NCI-H1092 (cell line): ENCODE measurements at regions not wholly inside any gene's neighbourhood (a gene's known extent, or its start where the extent isn't known, plus 50 kb on each side); places are given as distances from the start of the nearest gene placed in this dataset.
"Not testable (repeated sequence)": the region's sequence is repeated elsewhere in the genome, so short reads cannot be mapped to it uniquely, and the experiment has no call there.

Source experiments
- DNase-seq: peaks from one replicate; lab custom pipeline; 2025; lab: John Stamatoyannopoulos, UW

DNA sequence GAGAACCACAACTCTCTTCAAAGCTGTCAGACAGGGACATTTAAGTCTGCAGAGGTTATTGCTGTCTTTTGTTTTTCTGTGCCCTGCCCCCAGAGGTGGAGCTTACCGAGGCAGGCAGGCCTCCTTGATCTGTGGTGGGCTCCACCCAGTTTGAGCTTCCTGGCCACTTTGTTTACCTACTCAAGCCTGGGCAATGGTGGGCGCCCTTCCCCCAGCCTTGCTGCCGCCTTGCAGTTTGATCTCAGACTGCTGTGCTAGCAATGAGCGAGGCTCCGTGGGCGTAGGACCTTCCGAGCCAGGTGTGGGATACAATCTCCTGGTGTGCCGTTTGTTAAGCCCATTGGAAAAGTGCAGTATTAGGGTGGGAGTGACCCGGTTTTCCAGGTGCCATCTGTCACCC, 822.1 kb downstream of the KCNMA1 start:
- not testable (repeated sequence) for DNase-seq

- DNase-seq, result no peak
Measured at GRCh38 chr10:76811430-76811829, 826.2 kb downstream of the KCNMA1 start.

DNA sequence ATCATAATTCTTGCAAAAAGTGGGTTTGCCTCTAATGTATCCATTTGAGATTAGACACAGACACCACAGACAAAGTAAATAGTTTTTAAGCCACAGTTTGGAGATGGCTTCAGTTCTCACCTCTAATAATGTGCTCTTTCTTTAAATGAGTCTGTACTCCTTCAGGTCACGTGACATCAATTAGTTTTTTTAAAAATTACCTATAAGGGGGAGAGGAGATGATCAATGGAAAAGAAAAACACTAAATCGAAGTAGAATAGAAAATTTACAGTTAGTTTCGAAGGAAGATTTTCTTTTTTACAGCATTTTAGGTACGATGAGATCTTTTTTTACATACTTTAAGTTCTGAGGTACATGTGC, 849.2 kb downstream of the KCNMA1 start:
- DNase-seq, result no peak

- DNase-seq, result no peak
Measured at GRCh38 chr10:76787746-76788451, 849.7 kb downstream of the KCNMA1 start.

GRCh38 chr10:76786504-76787072, 851.0 kb downstream of the KCNMA1 start:
- no peak for DNase-seq

DNA sequence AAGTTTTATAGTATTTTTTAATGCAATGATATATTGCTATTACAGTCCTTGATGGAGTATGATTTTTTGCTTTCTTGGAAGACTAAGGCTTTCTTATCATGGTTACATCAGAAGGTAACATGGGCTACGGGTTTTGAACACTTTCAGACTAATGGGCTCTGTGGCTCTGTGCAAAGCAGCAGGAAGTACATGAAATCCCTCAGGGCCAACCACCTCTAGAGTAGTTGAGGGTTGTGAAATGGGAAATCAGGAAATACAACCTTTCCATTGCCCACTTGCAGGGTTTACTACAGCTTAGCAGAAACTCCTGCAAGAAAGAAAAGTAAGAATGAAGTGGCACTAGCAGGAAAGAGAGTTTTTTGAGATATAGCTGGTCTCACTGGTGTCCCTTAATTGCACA, 853.5 kb downstream of the KCNMA1 start:
- no peak for DNase-seq

- DNase-seq, result no peak
Measured at GRCh38 chr10:76779796-76780301, 857.8 kb downstream of the KCNMA1 start.

DNA sequence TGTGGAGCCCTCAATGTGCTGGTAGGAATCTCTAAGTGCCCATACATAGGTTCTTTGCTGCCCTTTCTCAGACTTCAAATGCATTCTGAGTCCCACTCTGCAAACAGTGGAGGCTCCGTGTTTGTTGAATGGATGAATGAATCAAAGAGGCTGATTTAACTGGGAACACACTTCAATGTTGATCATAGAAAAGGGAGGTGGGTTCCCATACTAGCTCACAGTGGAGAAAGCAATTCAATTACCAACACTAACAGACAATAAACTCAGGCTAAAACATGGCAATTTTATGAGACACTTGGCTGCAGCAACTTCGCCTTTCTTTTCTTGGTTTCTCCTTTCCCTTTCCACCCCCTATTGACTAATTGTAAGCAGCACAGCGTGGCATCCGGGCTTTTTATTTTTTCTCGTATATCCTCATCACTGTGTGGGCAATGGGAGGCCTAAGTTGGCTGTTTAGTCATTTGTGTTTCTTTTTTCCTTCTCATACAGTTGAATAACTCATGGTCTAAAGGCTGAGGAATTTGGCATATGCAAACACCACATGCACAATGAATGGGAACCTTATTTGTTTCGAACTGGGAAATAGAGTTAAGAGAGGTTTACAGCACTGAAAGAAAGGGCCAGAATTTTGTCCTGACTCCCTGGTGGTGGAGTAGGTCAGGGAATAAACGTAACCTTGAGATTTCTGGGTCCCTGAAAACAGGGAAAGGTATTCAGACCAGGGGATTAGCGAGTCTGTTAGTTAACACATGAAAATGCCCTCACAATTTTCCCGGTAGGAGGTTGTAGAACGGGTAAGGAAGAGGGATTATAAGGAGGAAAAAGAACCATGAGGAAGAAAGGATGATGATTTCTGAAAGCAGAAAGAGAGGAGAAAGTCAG, 858.5 kb downstream of the KCNMA1 start:
- DNase-seq, result no peak

DNA sequence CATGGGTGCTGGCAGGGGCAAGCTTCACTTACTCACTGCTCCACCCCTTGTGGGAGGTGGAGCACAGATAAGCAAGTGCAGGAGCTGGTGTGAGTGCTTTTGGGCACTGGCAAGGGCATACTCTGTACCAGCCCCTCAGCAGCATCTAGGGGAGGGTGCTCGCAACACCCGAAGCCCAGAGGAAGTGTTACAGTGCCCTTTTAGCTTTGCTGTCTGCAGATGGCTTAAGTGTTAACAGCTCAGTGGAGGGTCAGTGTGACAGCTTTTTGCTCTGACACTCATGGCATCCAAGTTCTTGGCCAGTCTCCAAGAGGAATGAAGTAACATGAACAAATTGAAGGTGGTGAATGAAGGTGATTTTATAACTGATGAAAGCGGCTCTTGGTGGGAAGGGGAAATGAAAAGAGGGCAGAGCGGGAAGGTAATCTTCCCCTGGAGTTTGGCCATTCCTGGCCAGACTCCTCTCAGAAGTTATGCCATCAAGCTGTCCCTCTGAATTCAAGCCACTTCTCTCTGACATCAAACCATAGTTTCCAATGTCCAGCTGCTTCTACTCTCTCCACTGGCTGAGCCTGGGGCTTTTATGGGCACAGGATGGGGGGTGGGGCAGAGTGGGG, 862.5 kb downstream of the KCNMA1 start:
- no peak for DNase-seq

- no peak for DNase-seq
Measured at GRCh38 chr10:76769582-76769981, 868.0 kb downstream of the KCNMA1 start.

DNA sequence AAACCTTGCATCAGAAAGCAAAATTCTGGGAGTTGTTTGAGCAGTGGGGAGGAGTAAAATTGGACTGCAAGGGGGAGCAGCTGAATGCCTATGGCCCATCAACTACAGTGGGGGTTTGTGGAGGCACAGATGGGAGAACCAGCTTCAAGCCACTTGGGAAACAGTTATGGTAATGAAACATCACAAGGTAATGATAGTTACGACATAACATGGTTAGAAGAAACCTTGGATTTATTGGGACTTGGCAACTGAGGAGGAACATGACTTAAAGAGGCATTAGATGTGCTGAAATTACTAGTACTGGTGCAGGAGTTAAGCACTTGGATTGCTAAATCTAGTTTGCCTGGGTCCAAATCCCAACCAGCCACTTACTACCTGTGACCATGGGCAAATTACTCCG, 868.4 kb downstream of the KCNMA1 start:
- no peak for DNase-seq

DNA sequence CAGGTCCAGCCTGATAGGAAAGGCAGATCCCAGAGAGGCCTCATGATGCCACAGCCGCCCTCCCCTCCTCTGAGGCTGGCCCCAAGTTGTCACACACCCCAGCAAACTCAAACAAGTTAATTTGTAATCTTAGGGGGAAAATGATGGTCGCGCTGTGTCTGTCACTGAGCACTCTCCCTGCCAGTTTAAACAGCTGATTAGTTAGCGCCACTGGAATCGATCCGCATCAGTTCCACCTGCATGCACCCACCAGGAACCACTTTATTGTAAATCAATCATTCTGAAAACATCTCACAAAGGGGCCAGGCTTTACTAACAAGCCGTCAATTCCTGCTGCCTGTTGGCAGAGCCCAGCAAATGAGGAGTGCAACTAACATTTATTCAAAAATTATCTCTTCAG, 870.9 kb downstream of the KCNMA1 start:
- DNase-seq, result no peak

- not testable (repeated sequence) for DNase-seq
Measured at GRCh38 chr10:76764921-76765320, 872.7 kb downstream of the KCNMA1 start.

DNA sequence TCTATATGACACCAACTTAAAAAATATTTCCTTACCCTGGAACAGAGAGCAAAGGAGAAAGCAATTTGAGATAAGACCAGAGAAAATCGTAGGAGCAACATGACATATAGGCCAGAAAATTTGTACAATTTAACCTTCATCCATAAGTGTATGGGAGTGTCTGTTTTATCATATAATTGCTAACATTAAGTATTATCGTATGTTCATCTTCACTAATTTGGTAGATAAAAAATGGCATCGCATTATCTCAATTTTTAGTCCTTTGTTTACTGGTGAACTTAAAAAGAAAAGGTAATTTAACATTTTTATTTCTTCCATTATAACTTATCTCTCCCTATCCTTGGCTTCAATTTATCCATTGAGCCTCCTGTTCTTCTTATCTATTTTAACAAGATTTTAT, 873.4 kb downstream of the KCNMA1 start:
- DNase-seq, result no peak

GRCh38 chr10:76763376-76763775, 874.2 kb downstream of the KCNMA1 start:
- DNase-seq, result no peak

DNA sequence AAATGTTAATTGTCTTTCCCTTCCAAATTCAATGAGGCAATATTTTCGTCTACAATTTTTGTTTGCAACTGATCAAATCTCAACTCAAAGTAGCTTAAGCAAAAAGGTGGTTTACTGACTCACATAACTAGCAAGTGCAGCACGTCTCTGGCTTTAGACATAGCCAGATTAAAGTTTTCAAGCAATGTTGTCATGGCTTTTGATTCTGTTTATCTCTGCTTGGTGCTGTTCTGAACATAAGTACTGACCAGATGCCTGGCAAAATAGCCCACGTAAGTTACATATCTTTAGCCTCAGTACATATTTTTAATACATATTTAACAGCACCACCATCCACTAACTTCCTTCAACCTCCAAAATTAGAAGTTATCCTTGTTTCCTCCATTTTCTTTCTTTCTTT, 877.9 kb downstream of the KCNMA1 start:
- no peak for DNase-seq

DNA sequence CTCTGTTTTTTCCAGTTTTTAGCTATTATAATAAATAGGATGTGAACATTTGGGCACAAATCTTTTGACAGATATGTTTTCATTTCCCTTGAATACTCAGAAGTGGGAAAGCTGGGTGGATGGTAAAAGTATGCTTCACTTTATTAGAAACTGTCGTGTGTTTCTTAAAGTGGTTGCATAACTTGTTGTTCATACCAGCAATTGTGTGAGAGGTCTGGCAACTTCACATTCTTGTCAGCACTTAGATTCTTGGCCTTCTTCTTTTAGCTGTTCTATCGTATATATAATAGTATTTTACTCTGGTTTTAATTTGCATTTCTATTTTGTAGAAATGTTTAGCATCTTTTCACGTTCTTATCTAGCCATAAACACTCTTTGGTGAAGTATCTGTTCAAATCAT, 894.4 kb downstream of the KCNMA1 start:
- DNase-seq, result no peak

- DNase-seq, result no peak
Measured at GRCh38 chr10:76740514-76740913, 897.1 kb downstream of the KCNMA1 start.

- no peak for DNase-seq
Measured at GRCh38 chr10:76738991-76739390, 898.6 kb downstream of the KCNMA1 start.

- no peak for DNase-seq
Measured at GRCh38 chr10:76736815-76737618, 900.6 kb downstream of the KCNMA1 start.

GRCh38 chr10:76736392-76736791, 901.2 kb downstream of the KCNMA1 start:
- no peak for DNase-seq

GRCh38 chr10:76735866-76736265, 901.7 kb downstream of the KCNMA1 start:
- DNase-seq, result no peak
